Keratinocyte (primary cell): ENCODE measurements at regions not wholly inside any gene's neighbourhood (a gene's known extent, or its start where the extent isn't known, plus 50 kb on each side); places are given as distances from the start of the nearest gene placed in this dataset.

Source experiments
- CTCF ChIP-seq, 3 experiments: IDR thresholded peaks in 1 of 3; conservative IDR thresholded peaks in 1 of 3; optimal IDR thresholded peaks in 1 of 3; 2 replicates in 2 of 3; 3 replicates in 1 of 3; pipeline versions ENCODE3 to v1.5.1; 2011; ENCODE audit warnings: low read length in 3 of 3, mild to moderate bottlenecking in 3 of 3, moderate library complexity in 2 of 3, control low read depth in 1 of 3, inconsistent platforms in 1 of 3; ENCODE audit not compliant: insufficient read depth in 2 of 3; ENCODE audit errors: extremely low read depth in 1 of 3
- EZH2 ChIP-seq: IDR thresholded peaks from one replicate; pipeline ENCODE4 v1.6.1; 2012; ENCODE audit warnings: inconsistent platforms, mild to moderate bottlenecking, low read length, moderate library complexity

- TF ChIP-seq EZH2 (no peak), CTCF (optimal IDR thresholded peaks at IDR 0.05 in 1 of 3, IDR thresholded peaks at IDR 0.05 in 1 of 3, conservative IDR thresholded peaks at IDR 0.05 in 1 of 3; ENCODE audit: extremely low read depth in 1 of 3, insufficient read depth in 2 of 3, low read length in 3 of 3) (no peak)
Measured at GRCh38 chr5:141779503-141779973, 97.5 kb upstream of the ARAP3 start.
